Activated naive CD4-positive, alpha-beta T cell treated with Interleukin-2 at 50 U/mL for 16 hours (primary cell): ENCODE measurements at regions not wholly inside any gene's neighbourhood (a gene's known extent, or its start where the extent isn't known, plus 50 kb on each side); places are given as distances from the start of the nearest gene placed in this dataset.
"Not testable (repeated sequence)": the region's sequence is repeated elsewhere in the genome, so short reads cannot be mapped to it uniquely, and the experiment has no call there.

Experiments used
- DNase-seq: peaks from one replicate; pipeline ENCODE4 v3.0.0-alpha.2; 2020

GRCh38 chr22:23379540-23380229, 199.4 kb downstream of the BCR start:
- not testable (repeated sequence) for DNase-seq

- no peak for DNase-seq
These were observed 197.5 kb downstream of the BCR start for GRCh38 chr22:23377767-23378166.

GRCh38 chr22:23376256-23376655, 195.9 kb downstream of the BCR start:
- DNase-seq = peak; percentile 31

GRCh38 chr22:23375031-23375827, 194.9 kb downstream of the BCR start:
- DNase-seq = no peak

- DNase-seq = no peak
These were observed 193.3 kb downstream of the BCR start for GRCh38 chr22:23373601-23374000.

GRCh38 chr22:23370251-23370650, 189.9 kb downstream of the BCR start:
- no peak for DNase-seq

GRCh38 chr22:23369054-23369685, 188.9 kb downstream of the BCR start:
- DNase-seq = no peak
